ENCODE measurements at regions not wholly inside any gene's neighbourhood (a gene's known extent, or its start where the extent isn't known, plus 50 kb on each side); places are given as distances from the start of the nearest gene placed in this dataset.
"Not testable (repeated sequence)": the region's sequence is repeated elsewhere in the genome, so short reads cannot be mapped to it uniquely, and the experiment has no call there.

- DNase-seq (ENCODE audit: low spot score) = no peak
Observed at GRCh38 chr2:18986046-18986445, 372.4 kb downstream of the OSR1 start.

- DNase-seq (ENCODE audit: low spot score) = no peak
Observed at GRCh38 chr2:18980786-18981430, 377.5 kb downstream of the OSR1 start.

GRCh38 chr2:18980104-18980785, 378.2 kb downstream of the OSR1 start:
- no peak for DNase-seq (ENCODE audit: low spot score)

DNA sequence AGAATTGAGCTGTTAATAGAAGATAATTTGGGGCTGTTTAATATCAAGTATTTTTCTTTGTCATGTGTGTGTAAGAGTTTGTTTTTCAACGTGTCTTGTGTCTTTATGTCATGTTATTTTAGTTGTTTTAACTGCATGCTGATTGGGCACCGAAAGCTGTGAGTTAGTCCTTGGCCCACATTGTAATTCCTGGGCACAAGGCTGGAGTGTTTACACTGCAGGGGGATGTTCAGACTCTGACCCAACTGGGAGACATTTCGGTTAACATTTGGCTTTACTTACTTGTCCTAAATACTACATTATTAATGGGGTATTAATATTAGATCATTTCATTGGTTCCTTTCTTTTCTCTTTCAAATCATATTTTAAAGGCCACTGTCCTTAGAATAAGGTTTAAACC, 381.0 kb downstream of the OSR1 start:
- no peak for DNase-seq (ENCODE audit: low spot score)

GRCh38 chr2:18976168-18976961, 382.1 kb downstream of the OSR1 start:
- peak; percentile 83 for DNase-seq (ENCODE audit: low spot score)

GRCh38 chr2:18975506-18976167, 382.8 kb downstream of the OSR1 start:
- DNase-seq (ENCODE audit: low spot score) = no peak

DNA sequence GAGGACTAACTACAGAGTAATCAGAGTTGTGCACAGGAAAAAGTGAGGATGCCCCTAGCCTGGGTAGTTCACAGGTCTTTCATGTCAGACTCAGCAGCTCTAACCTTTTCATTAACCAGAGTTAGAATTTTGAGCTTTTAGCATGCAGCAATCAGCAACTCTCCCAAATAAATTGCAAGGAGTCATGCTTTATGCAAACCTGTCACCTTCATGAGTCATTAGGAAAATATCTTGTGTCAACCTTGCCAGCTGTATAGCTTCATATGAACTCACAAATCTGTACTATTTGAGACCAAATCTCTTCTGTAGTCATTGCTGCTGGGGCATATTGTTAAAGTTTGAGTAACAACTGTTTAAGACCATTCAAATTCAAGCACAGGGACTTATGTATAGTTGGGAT, 382.3 kb upstream of the NT5C1B start:
- DNase-seq (ENCODE audit: low spot score) = peak; percentile 28

- DNase-seq (ENCODE audit: low spot score) = no peak
Observed at GRCh38 chr2:18971069-18971378, 381.7 kb upstream of the NT5C1B start.

DNA sequence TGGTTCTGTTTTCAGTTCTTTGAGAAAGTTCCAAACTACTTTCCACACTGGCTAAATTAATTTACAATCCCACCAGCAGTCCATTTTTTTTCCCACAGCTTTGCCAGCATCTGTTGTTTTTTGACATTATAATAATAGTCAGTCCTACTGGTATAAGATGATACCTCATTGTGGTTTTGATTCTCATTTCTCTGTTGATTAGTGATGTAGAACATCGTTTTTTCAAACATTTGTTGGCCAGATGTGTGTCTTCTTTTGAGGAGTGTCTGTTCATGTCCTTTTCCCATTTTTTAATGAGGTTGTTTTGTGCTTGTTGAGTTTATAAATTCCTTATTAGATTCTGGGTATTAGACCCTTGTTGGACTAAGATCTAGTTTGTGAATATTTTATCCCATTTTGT, 376.8 kb upstream of the NT5C1B start:
- DNase-seq (ENCODE audit: low spot score) = no peak

GRCh38 chr2:18963739-18964256, 374.4 kb upstream of the NT5C1B start:
- not testable (repeated sequence) for DNase-seq (ENCODE audit: low spot score)

DNA sequence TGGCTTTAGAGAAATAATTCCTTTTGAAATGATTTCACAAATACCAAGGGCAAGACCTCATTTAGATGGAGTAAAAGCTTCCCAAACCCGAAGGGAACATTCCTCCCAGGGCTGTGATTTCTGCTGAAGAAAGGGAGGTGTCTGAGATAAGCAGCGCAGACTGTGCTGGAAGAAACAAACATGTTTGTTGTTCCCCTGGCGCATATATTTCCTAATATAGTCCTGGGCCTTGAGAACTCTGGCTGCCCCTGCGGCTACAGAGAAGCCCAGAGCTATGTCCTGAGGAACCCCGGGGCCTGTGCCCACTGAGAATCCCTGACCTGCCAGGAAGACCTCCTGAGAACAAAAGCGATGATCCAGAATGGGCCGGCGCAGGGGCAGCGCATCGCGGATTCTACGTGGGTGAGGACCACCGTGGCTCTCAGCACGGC, 372.6 kb upstream of the NT5C1B start:
- no peak for DNase-seq (ENCODE audit: low spot score)

DNA sequence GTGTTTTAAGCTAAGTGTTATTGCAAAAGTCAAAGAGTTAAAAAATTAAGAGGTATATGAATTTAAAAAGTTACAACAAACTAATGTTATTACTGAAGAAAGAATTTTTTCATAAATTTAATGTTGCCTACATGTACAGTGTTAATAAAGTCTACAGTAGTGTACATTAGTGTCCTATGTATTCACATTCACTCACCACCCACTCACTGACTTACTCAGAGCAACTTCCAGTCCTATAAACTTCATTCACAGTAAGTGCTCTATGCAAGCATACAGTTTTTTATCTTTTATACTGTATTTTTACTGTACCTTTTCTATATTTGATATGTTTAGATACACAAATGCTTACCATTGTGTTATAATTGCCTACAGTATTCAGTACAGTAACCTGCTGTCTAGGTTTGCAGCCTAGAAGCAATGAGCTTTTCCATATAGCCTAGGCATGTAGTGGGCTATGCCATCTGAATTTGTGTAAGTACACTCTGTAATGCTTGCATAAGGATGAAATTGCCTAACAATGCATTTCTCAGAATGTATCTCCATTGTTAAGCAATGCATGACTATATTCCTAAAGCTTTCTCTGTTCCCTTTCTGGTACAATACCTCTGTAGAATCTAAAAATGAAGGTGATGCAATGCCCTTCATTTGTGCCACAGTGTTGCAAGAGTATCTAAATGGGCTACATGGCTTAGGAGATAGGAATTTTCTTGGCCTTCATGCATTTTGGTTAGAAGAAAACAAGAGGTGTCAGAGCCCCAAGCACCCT, 370.8 kb upstream of the NT5C1B start:
- DNase-seq (ENCODE audit: low spot score) = no peak

DNA sequence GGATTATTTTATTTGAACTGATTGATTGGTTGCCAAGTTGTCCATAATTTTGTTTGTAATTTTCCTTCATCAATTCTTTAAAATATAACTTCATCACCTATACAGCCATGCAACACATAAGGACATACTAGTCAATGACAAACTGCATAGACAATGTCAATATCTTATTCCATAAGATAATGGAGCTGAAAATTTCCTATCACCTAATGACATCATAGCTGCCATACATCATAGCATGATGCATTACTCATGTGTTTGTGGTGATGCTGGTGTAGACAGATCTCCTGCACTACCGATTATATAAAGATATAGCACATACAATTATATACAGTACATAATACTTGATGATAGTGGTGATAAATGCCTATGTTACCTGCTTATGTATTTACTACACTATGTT, 369.8 kb upstream of the NT5C1B start:
- DNase-seq (ENCODE audit: low spot score) = no peak

- no peak for DNase-seq (ENCODE audit: low spot score)
Observed at GRCh38 chr2:18957909-18958308, 368.5 kb upstream of the NT5C1B start.

- DNase-seq (ENCODE audit: low spot score) = peak; percentile 7
Observed at GRCh38 chr2:18950361-18950851, 361.0 kb upstream of the NT5C1B start.

- DNase-seq (ENCODE audit: low spot score) = no peak
Observed at GRCh38 chr2:18949871-18950270, 360.5 kb upstream of the NT5C1B start.

- no peak for DNase-seq (ENCODE audit: low spot score)
Observed at GRCh38 chr2:18940184-18940583, 350.8 kb upstream of the NT5C1B start.

DNA sequence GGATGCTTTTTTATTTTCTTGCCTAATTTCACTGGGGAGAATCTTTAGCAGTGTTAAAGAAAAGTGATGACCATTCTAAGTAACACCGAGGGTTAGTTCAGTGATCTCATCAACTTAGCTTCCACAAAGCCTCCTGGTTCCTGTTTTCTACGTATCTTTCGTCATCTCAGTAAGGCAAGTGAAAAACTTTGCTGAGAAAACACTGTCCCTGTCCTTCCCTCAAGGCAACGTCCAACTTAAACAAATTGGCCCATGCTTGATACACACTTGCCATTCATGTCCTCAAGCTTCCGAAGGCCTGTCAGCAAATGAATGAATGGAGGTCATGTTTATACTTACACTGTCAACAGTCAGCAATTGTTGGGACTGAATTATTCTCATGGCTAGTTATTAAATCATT, 350.4 kb upstream of the NT5C1B start:
- not testable (repeated sequence) for DNase-seq (ENCODE audit: low spot score)

DNA sequence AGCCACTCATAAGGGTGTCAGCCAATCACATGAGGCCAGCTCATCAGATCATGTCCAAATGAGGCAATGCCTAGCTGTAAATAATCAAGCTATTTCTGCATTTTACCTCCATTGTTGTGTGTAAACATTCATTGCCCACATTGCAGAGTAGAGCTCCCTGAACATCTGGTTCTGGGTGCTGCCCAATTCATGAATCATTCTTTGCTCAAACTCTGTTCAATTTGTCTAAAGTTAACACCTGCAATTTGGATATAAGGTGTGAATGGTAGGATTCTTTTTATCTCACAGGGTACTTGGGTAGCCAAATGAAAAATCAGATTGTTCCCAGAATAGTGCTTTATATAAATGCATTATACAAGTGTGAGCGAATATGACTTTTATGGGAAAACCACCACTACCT, 345.5 kb upstream of the NT5C1B start:
- no peak for DNase-seq (ENCODE audit: low spot score)

- DNase-seq (ENCODE audit: low spot score) = no peak
Observed at GRCh38 chr2:18932853-18933252, 343.5 kb upstream of the NT5C1B start.

DNA sequence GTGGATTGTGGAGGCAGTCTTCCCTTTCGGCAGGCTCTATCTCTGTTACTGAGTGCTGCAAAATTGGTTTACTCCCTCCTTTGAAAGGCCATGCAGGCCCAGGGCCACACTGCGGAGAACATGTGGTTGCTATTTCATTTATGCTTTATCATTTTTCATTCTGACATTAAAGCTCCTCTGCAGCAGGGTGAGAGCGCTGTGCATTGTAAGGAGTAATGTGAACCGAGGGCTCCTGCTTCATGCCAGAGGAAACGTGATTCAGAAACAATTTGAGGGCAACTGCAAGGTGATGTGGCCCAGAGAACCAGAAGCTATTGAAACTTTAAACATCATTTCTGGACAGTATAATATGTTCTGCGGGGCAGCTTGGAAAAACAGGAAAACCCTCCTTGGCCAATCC, 341.6 kb upstream of the NT5C1B start:
- DNase-seq (ENCODE audit: low spot score) = no peak

Measured in A172 (cell line).